HFF-Myc (cell line): ENCODE measurements at regions not wholly inside any gene's neighbourhood (a gene's known extent, or its start where the extent isn't known, plus 50 kb on each side); places are given as distances from the start of the nearest gene placed in this dataset.

Experiments used
- DNase-seq: peaks from one replicate; pipeline ENCODE4 v3.0.0-alpha.2; 2011; ENCODE audit warnings: low read depth; ENCODE audit errors: extremely low read depth
- H3K4me3 ChIP-seq: replicated peaks from 2 replicates; pipeline ENCODE4 v1.5.1; 2011; ENCODE audit warnings: low read depth, mild to moderate bottlenecking, control low read depth, low read length
- CTCF ChIP-seq: IDR thresholded peaks from 2 replicates; pipeline ENCODE4 v1.5.1; 2012; ENCODE audit warnings: mild to moderate bottlenecking, low read depth, low read length, control low read depth; ENCODE audit errors: missing control alignments

- no peak for TF ChIP-seq CTCF
- H3K4me3 ChIP-seq, result no peak overlapping the region
- DNase-seq, result no peak
These were observed 141.9 kb downstream of the MRPL14 start for GRCh38 chr6:43985329-43985728.

GRCh38 chr6:43984442-43985321 lies 142.6 kb downstream of the MRPL14 start:
- no peak for TF ChIP-seq CTCF
- no peak for DNase-seq
- H3K4me3 ChIP-seq, result no peak overlapping the region

GRCh38 chr6:43983632-43984031 lies 143.6 kb downstream of the MRPL14 start:
- H3K4me3 ChIP-seq, result no peak overlapping the region
- TF ChIP-seq CTCF, result no peak
- DNase-seq, result no peak

GRCh38 chr6:43983191-43983590 lies 144.1 kb downstream of the MRPL14 start:
- no peak overlapping the region for H3K4me3 ChIP-seq
- DNase-seq, result no peak
- TF ChIP-seq CTCF, result no peak

GRCh38 chr6:43982084-43982625 lies 145.1 kb downstream of the MRPL14 start:
- TF ChIP-seq CTCF, result no peak
- DNase-seq, result no peak
- H3K4me3 ChIP-seq, result no peak overlapping the region

- TF ChIP-seq CTCF, result no peak
These were observed 145.8 kb downstream of the MRPL14 start for GRCh38 chr6:43981363-43981990.

More at GRCh38 chr6:43981363-43981990, 145.8 kb downstream of the MRPL14 start:
- no peak overlapping the region for H3K4me3 ChIP-seq
- DNase-seq, result no peak
